Progenitor cell of endocrine pancreas (in vitro differentiated cells): ENCODE measurements at regions not wholly inside any gene's neighbourhood (a gene's known extent, or its start where the extent isn't known, plus 50 kb on each side); places are given as distances from the start of the nearest gene placed in this dataset.

Experiments used
- DNase-seq: peaks from one replicate; pipeline ENCODE4 v3.0.0; 2021; ENCODE audit warnings: low spot score; ENCODE audit not compliant: unreplicated experiment
- H3K27ac Mint-ChIP-seq: 2 replicates; pipeline ENCODE4 v1.8.0; 2021; ENCODE audit warnings: mild to moderate bottlenecking, moderate library complexity, mixed read lengths
- H3K27me3 Mint-ChIP-seq: 2 replicates; pipeline ENCODE4 v1.8.0; 2021; ENCODE audit warnings: mixed read lengths
- H3K36me3 Mint-ChIP-seq: 2 replicates; pipeline ENCODE4 v1.8.0; 2022; ENCODE audit warnings: mixed read lengths; ENCODE audit not compliant: insufficient read depth
- H3K4me1 Mint-ChIP-seq: 2 replicates; pipeline ENCODE4 v1.8.0; 2021; ENCODE audit warnings: low read depth, mixed read lengths
- H3K4me3 Mint-ChIP-seq: 2 replicates; pipeline ENCODE4 v1.8.0; 2021; ENCODE audit warnings: low read depth, mild to moderate bottlenecking, moderate library complexity, mixed read lengths
- H3K9me3 Mint-ChIP-seq: 2 replicates; pipeline ENCODE4 v1.8.0; 2021; ENCODE audit warnings: low read depth, mixed read lengths
- CTCF ChIP-seq: fragments of 200-600 bp; sonication (generic); IDR thresholded peaks from one replicate; pipeline ENCODE4 v1.5.0; 2021; ENCODE audit warnings: antibody characterized with exemption, mild to moderate bottlenecking; ENCODE audit not compliant: unreplicated experiment

GRCh38 chr4:27668001-27668400 lies 807.4 kb downstream of the STIM2 start:
- DNase-seq = no peak
- Mint-ChIP-seq H3K4me3 (no peak overlapping the region), H3K9me3 (no peaks in the 10 kb centered on the region), H3K27me3 (no peaks in the 10 kb centered on the region), H3K4me1 (peaks cover 4% of the 10 kb centered on the region), H3K36me3 (no peaks in the 10 kb centered on the region), H3K27ac (no peak overlapping the region)
- TF ChIP-seq CTCF = no peak

- DNase-seq = no peak
- no peak for TF ChIP-seq CTCF
- no peaks in the 10 kb centered on the region for H3K36me3 Mint-ChIP-seq
- no peak overlapping the region for H3K4me3 Mint-ChIP-seq
- no peaks in the 10 kb centered on the region for H3K9me3 Mint-ChIP-seq
- no peaks in the 10 kb centered on the region for H3K4me1 Mint-ChIP-seq
- no peak overlapping the region for H3K27ac Mint-ChIP-seq
- no peaks in the 10 kb centered on the region for H3K27me3 Mint-ChIP-seq
These were observed 817.4 kb downstream of the STIM2 start for GRCh38 chr4:27678027-27678426.

GRCh38 chr4:27684610-27685011 lies 824.0 kb downstream of the STIM2 start:
- no peak overlapping the region for H3K27ac Mint-ChIP-seq
- no peak overlapping the region for H3K4me3 Mint-ChIP-seq
- DNase-seq = peak; percentile 45
- H3K9me3 Mint-ChIP-seq = no peaks in the 10 kb centered on the region
- TF ChIP-seq CTCF = peak; percentile 86
- H3K27me3 Mint-ChIP-seq = peaks cover 8% of the 10 kb centered on the region
- H3K4me1 Mint-ChIP-seq = peaks cover 1% of the 10 kb centered on the region
- no peaks in the 10 kb centered on the region for H3K36me3 Mint-ChIP-seq

GRCh38 chr4:27685091-27685490 lies 824.5 kb downstream of the STIM2 start:
- TF ChIP-seq CTCF = no peak
- Mint-ChIP-seq H3K36me3 (no peaks in the 10 kb centered on the region), H3K27me3 (peaks cover 8% of the 10 kb centered on the region), H3K9me3 (no peaks in the 10 kb centered on the region), H3K4me1 (peaks cover 1% of the 10 kb centered on the region), H3K27ac (no peak overlapping the region), H3K4me3 (no peak overlapping the region)
- no peak for DNase-seq

GRCh38 chr4:27685947-27686346 lies 825.3 kb downstream of the STIM2 start:
- TF ChIP-seq CTCF = no peak
- peaks cover 1% of the 10 kb centered on the region for H3K4me1 Mint-ChIP-seq
- H3K9me3 Mint-ChIP-seq = no peaks in the 10 kb centered on the region

GRCh38 chr4:27692158-27692557 lies 831.5 kb downstream of the STIM2 start:
- no peaks in the 10 kb centered on the region for H3K27me3 Mint-ChIP-seq
- no peaks in the 10 kb centered on the region for H3K36me3 Mint-ChIP-seq
- H3K4me3 Mint-ChIP-seq = no peak overlapping the region
- DNase-seq = no peak
- H3K4me1 Mint-ChIP-seq = no peaks in the 10 kb centered on the region
- no peak overlapping the region for H3K27ac Mint-ChIP-seq
- H3K9me3 Mint-ChIP-seq = no peaks in the 10 kb centered on the region
- peak; percentile 59 for TF ChIP-seq CTCF

More at GRCh38 chr4:27685947-27686346, 825.3 kb downstream of the STIM2 start:
- peaks cover 8% of the 10 kb centered on the region for H3K27me3 Mint-ChIP-seq
- no peak for DNase-seq
- H3K36me3 Mint-ChIP-seq = no peaks in the 10 kb centered on the region
- no peak overlapping the region for H3K27ac Mint-ChIP-seq
- H3K4me3 Mint-ChIP-seq = no peak overlapping the region
